Nephron (organoid): ENCODE measurements at regions not wholly inside any gene's neighbourhood (a gene's known extent, or its start where the extent isn't known, plus 50 kb on each side); places are given as distances from the start of the nearest gene placed in this dataset.
"Not testable (repeated sequence)": the region's sequence is repeated elsewhere in the genome, so short reads cannot be mapped to it uniquely, and the experiment has no call there.

Experiments used
- H3K27ac Mint-ChIP-seq, 3 experiments: 2 replicates each; pipeline ENCODE4 v1.8.0; 2020; ENCODE audit warnings: mixed read lengths in 3 of 3, mild to moderate bottlenecking in 2 of 3, moderate library complexity in 1 of 3
- H3K27me3 Mint-ChIP-seq: 2 replicates; pipeline ENCODE4 v1.8.0; 2021; ENCODE audit warnings: low read depth, mild to moderate bottlenecking, moderate library complexity, mixed read lengths
- H3K36me3 Mint-ChIP-seq: 2 replicates; pipeline ENCODE4 v1.8.0; 2020; ENCODE audit warnings: low read depth, mixed read lengths
- H3K4me1 Mint-ChIP-seq: 2 replicates; pipeline ENCODE4 v1.8.0; 2020; ENCODE audit warnings: mixed read lengths
- H3K4me3 Mint-ChIP-seq, 3 experiments: 2 replicates each; pipeline ENCODE4 v1.8.0; 2020; ENCODE audit warnings: mild to moderate bottlenecking in 3 of 3, mixed read lengths in 3 of 3, moderate library complexity in 2 of 3
- H3K9me3 Mint-ChIP-seq: 2 replicates; pipeline ENCODE4 v1.8.0; 2020; ENCODE audit warnings: mixed read lengths
- CTCF ChIP-seq, 3 experiments: fragments of 200-600 bp; sonication (generic); IDR thresholded peaks; one replicate each; pipeline ENCODE4 v1.5.0; 2021; ENCODE audit warnings: antibody characterized with exemption in 3 of 3; ENCODE audit not compliant: unreplicated experiment in 3 of 3

- H3K36me3 Mint-ChIP-seq = peaks cover 5% of the 10 kb centered on the region
- no peak overlapping the region for H3K4me3 Mint-ChIP-seq
- H3K27me3 Mint-ChIP-seq = no peaks in the 10 kb centered on the region
- H3K9me3 Mint-ChIP-seq = peaks cover 54% of the 10 kb centered on the region
- no peak overlapping the region for H3K27ac Mint-ChIP-seq
- TF ChIP-seq CTCF (IDR thresholded peaks at IDR 0.05; ENCODE audit: unreplicated experiment in 3 of 3) = no peak
- H3K4me1 Mint-ChIP-seq = no peaks in the 10 kb centered on the region
Observed at GRCh38 chr22:11360632-11361031, 4167.4 kb upstream of the OR11H1 start.

- not testable (repeated sequence) for H3K4me3 Mint-ChIP-seq, H3K4me1 Mint-ChIP-seq, H3K36me3 Mint-ChIP-seq, H3K27ac Mint-ChIP-seq, H3K27me3 Mint-ChIP-seq
- H3K9me3 Mint-ChIP-seq = peaks cover 56% of the 10 kb centered on the region
Observed at GRCh38 chr22:11361496-11361895, 4166.5 kb upstream of the OR11H1 start.

- peaks cover 57% of the 10 kb centered on the region for H3K9me3 Mint-ChIP-seq
- H3K36me3 Mint-ChIP-seq, H3K27me3 Mint-ChIP-seq, H3K4me1 Mint-ChIP-seq, H3K27ac Mint-ChIP-seq, H3K4me3 Mint-ChIP-seq: not testable (repeated sequence)
Observed at GRCh38 chr22:11369612-11370307, 4158.2 kb upstream of the OR11H1 start.

GRCh38 chr22:11370311-11370710 lies 4157.7 kb upstream of the OR11H1 start:
- H3K4me1 Mint-ChIP-seq, H3K27ac Mint-ChIP-seq, H3K36me3 Mint-ChIP-seq, H3K4me3 Mint-ChIP-seq, H3K27me3 Mint-ChIP-seq: not testable (repeated sequence)
- H3K9me3 Mint-ChIP-seq = peaks cover 63% of the 10 kb centered on the region
